ENCODE measurements at regions not wholly inside any gene's neighbourhood (a gene's known extent, or its start where the extent isn't known, plus 50 kb on each side); places are given as distances from the start of the nearest gene placed in this dataset.

GRCh38 chr17:83159204-83160049, 80.0 kb downstream of the METRNL start:
- DNase-seq (ENCODE audit: low read depth), result no peak
- H3K4me3 ChIP-seq (ENCODE audit: low read depth, low read length), result no peak overlapping the region
- no peak for TF ChIP-seq CTCF (IDR thresholded peaks at IDR 0.05; ENCODE audit: insufficient read depth, low read depth, low read length)

- TF ChIP-seq CTCF (IDR thresholded peaks at IDR 0.05; ENCODE audit: insufficient read depth, low read depth, low read length), result no peak
- no peak for DNase-seq (ENCODE audit: low read depth)
- no peak overlapping the region for H3K4me3 ChIP-seq (ENCODE audit: low read depth, low read length)
Measured at GRCh38 chr17:83160443-83161297, 81.3 kb downstream of the METRNL start.

- no peak overlapping the region for H3K4me3 ChIP-seq (ENCODE audit: low read depth, low read length)
- DNase-seq (ENCODE audit: low read depth), result peak; percentile 86
Measured at GRCh38 chr17:83161298-83162034, 82.1 kb downstream of the METRNL start.

GRCh38 chr17:83162035-83162745, 82.8 kb downstream of the METRNL start:
- no peak for DNase-seq (ENCODE audit: low read depth)
- TF ChIP-seq CTCF (IDR thresholded peaks at IDR 0.05; ENCODE audit: insufficient read depth, low read depth, low read length), result no peak
- no peak overlapping the region for H3K4me3 ChIP-seq (ENCODE audit: low read depth, low read length)

More at GRCh38 chr17:83161298-83162034, 82.1 kb downstream of the METRNL start:
- no peak for TF ChIP-seq CTCF (IDR thresholded peaks at IDR 0.05; ENCODE audit: insufficient read depth, low read depth, low read length)

GRCh38 chr17:83164490-83164889, 85.1 kb downstream of the METRNL start:
- DNase-seq (ENCODE audit: low read depth), result no peak
- TF ChIP-seq CTCF (IDR thresholded peaks at IDR 0.05; ENCODE audit: insufficient read depth, low read depth, low read length), result no peak
- H3K4me3 ChIP-seq (ENCODE audit: low read depth, low read length), result no peak overlapping the region
